ENCODE measurements at regions not wholly inside any gene's neighbourhood (a gene's known extent, or its start where the extent isn't known, plus 50 kb on each side); places are given as distances from the start of the nearest gene placed in this dataset.
"Not testable (repeated sequence)": the region's sequence is repeated elsewhere in the genome, so short reads cannot be mapped to it uniquely, and the experiment has no call there.

DNA sequence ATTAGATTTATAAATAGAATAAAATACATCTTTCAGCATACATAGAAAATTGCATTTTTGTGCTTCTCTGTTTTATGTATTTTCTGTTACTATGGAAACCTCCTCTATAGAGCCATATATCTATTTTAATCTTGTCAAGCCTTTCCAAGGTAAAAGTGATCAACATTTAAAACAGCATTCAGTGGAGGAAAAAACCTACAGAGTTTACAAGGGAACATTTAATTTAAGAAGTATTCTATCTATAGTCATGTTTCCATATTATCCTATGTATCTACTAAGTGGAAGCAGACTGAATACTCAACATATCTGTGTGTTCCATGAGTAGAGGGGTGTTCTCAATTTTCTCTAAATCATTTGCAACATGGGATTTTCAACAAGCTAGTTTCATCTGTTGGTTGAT lies 791.4 kb downstream of the CDH18 start:
- no peak for DNase-seq (ENCODE audit: low read depth in 2 of 2)

DNA sequence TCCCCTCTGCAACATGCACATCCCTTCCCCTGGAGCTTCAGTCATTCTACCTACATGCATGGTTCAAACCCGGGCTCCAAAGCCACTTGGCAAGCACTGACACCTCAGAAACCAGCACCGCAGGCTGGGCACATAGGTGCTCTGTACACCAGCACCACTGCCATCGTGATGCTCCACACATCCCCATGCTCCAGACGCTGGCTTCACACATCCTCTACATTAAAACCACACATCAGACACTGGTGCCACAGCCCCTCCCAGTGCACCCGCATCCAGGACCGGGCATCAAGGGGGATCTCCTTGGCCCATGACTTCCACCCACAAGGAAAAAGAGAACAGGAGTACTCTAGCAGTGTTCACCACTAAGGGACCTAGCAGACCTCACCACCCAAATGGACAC lies 787.7 kb downstream of the CDH18 start:
- no peak for DNase-seq (ENCODE audit: low read depth in 2 of 2)

DNA sequence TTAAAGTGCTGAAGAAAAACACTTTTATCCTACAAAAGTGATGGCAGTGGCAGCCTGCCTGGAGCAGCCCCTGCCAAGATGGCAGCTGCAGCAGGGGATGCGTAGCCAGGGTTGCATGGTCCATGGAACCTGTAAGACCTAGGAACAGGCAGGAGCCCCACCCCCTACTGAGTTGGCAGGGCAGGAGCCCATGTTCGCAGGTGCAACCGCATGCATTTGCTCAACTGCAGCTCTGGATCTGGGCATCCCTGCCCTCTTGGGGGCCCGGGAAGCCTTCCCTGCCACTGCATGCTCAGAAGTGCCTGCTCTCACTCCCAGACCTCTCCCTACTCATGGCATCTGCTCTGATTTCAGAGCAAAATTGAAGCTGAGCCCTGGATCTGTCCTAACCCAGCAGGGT lies 779.6 kb downstream of the CDH18 start:
- no peak for DNase-seq (ENCODE audit: low read depth in 2 of 2)

DNA sequence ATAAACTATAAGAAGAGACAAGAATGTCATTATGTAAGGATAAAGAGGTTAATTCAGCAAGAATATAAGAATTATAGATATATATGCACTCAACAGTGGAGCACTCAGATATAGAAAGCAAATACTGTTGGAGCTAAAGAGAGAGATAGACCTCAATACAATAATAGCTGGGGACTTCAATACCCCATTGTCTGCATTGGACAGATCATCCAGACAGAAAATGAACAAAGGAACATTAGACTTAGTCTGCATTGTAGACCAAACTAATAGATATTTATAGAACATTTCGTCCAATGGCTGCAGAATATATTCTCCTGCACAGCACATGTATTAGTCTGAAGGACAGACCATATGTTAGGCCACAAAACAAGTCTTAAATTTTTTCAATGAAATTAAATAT lies 777.1 kb downstream of the CDH18 start:
- DNase-seq (ENCODE audit: low read depth in 2 of 2): no peak

DNA sequence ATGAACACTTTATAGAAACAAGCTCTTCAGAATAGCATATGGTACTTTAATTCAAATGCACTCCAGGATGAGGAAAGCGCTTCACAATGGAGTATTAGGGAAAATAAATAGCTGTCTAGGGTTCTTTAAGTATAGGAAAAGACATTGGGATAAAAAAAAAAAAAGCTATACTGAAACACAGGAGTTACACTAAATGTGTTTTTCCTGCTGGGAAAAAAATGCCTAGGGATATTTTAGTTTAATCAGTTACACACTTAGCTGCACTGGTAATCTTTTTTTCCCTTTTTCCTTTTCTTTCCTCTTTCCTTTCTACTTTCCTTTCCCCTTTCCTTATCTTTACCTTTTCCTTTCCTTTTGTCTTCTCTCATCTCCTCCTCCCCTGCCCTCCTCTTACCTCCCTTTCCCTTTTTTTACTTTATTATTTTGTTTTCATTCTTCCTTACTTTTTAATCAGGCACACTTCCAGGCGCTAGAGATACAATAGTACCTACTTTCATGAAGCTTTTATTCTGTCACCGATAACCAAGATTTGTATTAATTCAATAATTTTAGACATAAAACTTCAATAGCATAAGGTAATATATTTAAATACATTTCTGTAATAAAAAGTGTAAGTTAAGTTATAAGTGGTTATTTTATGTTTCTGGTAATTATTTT lies 758.7 kb downstream of the CDH18 start:
- no peak for DNase-seq (ENCODE audit: low read depth in 2 of 2)

DNA sequence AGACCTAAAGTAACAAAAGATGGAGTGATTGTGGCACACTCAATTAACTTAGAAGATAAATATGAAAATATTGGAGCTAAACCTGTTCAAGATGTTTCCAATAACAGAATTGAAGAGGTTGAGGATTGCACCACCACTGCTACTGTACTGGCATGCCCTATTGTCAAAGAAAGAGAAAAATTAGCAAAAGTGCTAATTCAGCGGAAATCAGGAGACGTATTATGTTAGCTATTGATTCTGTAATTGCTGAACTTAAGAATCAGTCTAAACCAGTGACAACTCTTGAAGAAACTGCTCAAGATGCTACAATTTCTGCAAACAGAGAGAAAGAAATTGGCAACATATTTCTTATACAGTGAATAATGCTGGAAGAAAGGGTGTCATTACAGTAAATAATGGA lies 754.4 kb downstream of the CDH18 start:
- no peak for DNase-seq (ENCODE audit: low read depth in 2 of 2)

DNA sequence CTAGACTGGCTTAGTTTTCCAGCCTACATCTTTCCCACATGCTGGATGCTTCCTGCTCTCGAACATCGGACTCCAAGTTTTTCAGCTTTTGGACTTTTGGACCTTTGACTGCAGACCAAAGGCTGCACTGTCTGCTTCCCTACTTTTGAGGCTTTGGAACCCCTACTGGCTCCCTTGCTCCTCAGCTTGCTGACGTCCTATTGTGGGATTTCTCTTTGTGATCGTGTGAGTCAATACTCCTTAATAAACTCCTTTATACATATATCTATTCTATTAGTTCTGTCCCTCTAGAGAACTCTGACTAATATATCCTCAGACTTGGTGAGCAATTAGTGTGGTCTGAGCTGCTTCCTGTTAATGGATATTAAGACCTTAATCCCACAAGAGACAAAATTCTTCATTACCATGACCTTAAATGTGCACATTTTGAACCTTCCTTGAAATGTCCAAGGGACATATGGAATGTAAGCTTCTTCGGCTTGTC lies 752.9 kb downstream of the CDH18 start:
- DNase-seq (ENCODE audit: low read depth in 2 of 2): no peak

DNA sequence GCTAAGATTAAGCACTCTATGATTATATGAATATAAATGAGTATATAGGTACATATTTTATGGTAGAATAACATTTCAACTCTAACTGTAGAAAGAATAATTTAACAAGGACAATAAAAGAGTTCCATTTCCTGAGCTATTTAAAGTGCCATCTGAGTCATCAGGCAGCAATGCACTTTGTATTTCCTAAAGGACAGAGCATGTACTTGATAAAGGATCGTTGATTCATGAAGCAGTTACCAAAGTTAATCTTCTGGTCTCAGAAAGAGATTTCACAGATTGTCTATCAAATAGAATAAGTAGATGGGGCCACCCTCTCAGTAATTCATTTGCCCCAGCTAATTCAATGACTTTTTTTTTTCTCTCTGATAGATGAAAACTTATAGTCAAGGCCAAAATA lies 747.8 kb downstream of the CDH18 start:
- DNase-seq (ENCODE audit: low read depth in 2 of 2): no peak

DNA sequence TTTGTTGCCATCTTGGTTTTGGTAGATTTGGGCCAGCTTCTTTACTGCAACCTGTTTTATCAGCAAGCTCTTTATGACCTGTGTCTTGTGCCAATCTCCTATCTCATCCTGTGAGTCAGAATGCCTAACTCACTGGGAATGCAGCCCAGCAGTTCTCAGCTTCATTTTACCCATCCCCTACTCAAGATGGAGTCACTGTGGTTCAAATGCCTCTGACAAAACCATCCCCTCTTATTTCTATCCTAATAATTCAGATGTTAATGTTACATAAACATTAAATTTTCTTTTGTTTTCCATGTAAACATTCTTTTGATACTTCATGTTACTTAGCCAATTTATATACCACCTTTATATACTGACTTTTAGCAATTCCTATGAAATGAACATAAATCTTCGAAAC lies 746.3 kb downstream of the CDH18 start:
- DNase-seq (ENCODE audit: low read depth in 2 of 2): no peak

DNA sequence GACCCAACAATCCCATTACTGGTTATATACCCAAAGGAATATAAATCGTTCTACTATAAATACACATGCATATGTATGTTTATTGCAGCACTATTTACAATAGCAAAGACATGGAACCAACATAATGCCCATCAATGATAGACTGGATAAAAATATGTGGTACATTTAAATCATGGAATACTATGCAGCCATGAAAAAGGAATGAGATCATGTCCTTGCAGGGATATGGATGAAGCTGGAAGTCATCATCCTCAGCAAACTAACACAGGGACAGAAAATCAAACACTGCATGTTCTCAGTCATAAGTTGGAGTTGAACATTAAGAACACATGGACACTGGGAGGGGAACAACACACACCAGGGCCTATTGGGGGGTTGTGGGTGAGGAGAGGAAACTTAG lies 741.8 kb downstream of the CDH18 start:
- DNase-seq (ENCODE audit: low read depth in 2 of 2): not testable (repeated sequence)

DNA sequence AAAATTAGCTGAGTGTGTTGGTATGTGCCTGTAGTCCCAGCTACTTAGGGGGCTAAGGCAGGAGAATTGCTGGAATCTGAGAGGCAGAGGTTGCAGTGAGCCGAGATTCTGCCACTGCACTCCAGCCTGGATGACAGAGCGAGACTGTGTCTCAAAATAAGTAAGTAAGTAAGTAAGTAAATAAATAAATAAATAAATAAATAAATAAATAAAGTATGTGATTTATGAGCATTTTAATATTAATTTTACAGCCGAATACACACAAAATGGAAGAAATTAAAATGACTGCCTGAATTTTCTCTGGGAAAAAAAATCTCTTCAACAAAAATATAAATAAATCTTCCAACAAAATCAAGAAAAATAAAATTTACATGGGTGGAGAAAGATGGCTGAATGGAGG lies 740.7 kb downstream of the CDH18 start:
- no peak for DNase-seq (ENCODE audit: low read depth in 2 of 2)

DNA sequence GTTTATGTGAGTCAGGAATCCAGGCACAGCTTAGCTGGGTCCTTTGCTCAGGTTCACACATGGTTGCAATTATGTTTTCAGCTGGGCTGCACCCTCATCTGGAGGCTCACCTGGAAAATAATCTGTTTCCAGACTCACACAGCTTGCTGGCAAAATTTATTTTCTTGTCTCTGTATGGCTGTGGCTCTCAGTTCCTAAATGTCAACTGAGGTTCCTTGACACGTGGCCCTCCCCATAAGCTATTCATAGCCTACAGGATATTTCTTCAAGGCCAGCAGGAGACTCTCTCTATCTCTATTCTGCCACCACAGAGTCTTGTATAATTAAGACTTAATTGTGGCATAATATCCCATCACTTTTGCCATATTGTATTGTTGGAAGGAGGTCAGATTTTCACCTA lies 732.0 kb downstream of the CDH18 start:
- DNase-seq (ENCODE audit: low read depth in 2 of 2): no peak

DNA sequence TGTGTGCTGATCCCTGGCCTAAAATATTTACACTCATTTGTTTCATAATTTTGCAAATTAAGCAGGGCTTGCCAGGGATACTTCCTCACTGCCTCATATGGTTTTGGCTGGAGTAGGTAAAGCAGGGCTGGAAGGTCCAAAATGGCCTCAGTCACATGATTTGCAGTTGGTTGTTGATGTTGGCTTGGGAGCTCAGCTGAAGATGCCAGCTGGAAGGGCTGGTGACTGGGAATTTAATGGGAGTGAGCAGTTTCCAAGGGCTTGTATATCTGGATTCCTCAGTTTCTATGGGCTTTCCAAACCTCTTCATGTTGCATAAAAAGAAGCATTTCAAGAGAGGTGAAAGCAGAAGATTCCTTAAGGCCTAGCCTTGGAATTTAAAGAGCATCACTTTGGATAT lies 729.3 kb downstream of the CDH18 start:
- no peak for DNase-seq (ENCODE audit: low read depth in 2 of 2)

DNA sequence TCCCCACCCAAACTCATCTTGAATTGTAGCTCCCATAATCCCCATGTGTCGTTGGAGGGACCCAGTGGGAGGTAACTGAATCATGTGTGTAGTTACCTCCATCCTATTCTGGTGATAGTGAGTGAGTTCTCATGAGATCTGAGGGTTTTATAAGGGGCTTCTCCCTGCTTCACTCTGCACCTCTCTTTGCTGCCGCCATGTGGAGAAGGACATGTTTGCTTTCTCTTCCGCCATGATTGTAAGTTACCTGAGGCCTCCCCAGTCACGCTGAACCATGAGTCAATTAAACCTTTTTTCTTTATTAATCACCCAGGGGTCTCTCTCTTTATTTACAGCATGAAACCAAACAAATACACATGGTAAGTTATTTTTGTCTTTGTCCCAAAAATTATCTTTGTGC lies 726.1 kb downstream of the CDH18 start:
- no peak for DNase-seq (ENCODE audit: low read depth in 2 of 2)

DNA sequence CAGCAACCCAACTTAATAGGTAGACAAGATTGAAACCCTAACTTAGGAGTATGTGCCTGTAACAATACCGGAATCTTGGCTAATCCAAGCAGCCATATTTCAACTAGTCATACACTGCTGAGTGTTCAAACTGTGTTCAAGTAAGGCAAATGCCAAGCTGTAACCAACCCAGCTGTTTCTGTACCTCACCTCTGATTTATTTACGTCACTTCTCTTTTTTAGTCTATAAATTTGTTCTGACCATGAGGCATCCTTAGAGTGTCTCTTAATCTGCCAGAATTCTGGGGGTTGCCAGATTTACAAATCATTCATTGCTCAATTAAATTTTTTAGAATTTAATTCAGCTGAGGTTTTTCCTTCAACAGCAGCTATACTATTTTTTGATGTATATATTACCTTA lies 723.2 kb downstream of the CDH18 start:
- DNase-seq (ENCODE audit: low read depth in 2 of 2): no peak

DNA sequence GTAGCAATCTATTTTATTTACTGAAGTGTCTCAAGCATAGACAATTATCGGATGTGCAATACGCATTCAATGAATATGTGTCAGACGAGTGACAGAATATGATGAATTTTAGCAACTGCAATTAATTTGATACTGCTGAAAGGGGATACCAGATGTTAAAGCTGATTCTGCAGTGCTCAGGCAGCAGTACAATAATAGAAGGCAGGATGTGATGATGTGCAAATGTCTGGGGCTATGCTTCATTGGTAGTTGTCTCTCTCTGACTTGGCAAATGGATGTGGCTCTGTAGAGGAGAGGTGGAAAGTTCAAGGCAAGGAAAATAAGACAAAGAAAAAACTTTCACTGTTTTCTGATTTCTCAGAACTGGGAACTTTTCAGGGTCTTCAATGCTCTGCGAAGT lies 721.2 kb downstream of the CDH18 start:
- DNase-seq (ENCODE audit: low read depth in 2 of 2): no peak

DNA sequence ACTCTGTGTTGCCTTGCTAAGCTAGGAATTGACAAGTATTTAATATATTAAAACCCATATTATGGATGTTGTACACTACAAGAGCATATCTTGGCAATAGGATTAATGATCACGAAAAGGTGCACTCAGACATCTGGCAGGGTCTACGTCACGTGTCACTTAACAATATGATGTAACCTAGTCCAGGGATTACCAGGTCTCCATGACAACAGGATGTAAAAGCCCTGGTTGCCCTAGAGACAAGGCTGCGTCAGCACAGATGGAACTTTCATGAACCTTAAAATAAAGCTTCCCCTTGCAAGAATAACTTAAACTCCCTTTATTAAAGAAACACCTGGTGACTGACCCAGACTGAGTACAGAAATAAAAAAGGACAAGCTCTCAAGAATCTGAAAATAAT lies 717.8 kb downstream of the CDH18 start:
- DNase-seq (ENCODE audit: low read depth in 2 of 2): no peak

DNA sequence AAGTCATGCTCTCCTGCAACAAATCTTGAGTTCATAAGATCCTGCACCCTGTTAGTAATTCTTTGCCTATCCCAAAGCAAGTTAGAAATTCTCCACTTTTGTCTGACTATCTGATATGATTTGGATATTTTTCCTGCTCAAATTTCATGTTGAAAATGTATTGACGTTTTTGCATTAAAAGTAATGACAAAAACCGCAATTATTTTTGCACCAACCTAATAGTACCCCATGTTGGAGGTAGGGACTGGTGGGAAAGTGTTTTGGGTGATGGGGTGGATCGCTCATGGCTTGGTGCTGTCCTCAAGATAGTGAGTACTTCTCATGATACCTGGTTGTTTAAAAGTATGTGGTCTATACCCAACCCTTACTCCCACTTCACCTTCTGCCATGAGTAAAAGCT lies 713.4 kb downstream of the CDH18 start:
- DNase-seq (ENCODE audit: low read depth in 2 of 2): no peak

DNA sequence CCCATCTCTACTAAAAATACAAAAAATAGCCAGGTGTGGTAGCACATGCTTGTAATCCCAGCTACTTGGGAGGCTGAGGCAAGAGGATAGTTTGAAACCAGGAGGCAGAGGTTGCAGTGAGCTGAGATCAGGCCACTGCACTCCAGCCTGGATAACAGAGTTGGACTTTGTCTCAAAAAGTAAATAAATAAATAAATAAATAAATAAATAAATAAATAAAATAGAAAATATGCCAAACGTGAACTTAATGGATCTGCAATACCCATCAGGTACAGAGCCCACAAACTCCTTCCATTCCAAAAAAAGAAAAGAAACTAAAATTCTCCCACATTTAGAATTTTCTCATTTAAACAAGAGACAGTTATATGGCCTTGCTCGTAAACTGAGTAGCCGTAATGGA lies 702.7 kb downstream of the CDH18 start:
- DNase-seq (ENCODE audit: low read depth in 2 of 2): no peak

DNA sequence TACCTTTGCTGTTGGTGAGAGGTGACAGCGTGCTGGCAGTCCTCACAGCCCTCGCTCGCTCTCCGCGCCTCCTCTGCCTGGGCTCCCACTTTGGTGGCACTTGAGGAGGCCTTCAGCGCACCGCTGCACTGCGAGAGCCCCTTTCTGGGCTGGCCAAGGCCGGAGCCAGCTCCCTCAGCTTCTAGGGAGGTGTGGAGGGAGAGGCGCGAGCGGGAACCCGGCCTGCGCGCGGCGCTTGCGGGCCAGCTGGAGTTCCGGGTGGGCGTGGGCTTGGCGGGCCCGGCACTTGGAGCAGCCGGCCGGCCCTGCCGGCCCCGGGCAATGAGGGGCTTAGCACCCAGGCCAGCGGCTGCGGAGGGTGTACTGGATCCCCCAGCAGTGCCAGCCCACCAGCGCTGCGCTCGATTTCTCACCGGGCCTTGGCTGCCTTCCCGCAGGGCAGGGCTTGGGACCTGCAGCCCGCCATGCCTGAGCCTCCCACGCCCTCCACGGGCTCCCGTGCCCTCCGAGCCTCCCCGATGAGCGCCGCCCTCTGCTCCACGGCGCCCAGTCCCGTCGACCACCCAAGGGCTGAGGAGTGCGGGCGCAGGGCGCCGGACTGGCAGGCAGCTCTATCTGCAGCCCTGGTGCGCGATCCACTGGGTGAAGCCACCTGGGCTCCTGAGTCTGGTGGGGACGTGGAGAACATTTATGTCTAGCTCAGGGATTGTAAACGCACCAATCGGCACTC lies 700.3 kb downstream of the CDH18 start:
- not testable (repeated sequence) for DNase-seq (ENCODE audit: low read depth in 2 of 2)

DNA sequence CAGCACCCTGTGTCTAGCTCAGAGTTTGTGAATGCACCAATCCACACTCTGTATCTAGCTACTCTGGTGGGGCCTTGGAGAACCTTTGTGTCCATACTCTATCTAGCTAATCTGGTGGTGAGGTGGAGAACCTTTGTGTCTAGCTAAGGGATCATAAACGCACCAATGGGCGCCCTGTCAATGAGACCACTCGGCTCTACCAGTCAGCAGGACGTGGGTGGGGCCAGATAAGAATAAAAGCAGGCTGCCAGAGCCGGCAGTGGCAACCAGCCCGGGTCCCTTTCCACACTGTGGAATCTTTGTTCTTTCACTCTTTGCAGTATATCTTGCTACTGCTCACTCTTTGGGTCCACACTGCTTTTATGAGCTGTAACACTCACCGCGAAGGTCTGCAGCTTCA lies 699.7 kb downstream of the CDH18 start:
- DNase-seq (ENCODE audit: low read depth in 2 of 2): not testable (repeated sequence)

DNA sequence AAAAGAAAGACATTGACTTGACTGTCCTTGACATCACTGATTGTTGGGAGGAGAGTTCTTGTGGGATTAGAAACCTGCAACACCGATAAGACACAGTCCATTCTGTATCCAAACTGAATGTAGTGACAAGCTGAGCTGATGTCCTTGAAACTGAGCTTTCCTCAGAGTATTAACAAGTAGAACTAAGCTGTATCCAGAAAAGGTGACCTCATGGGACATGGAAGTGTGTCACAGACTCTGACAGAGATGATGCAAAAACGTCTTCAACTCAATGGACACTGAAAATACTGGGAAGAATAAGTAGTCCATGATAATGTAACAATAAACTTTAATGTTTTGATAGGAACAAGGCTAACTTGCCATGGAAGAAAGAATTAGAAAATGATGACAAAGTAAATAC lies 690.1 kb downstream of the CDH18 start:
- no peak for DNase-seq (ENCODE audit: low read depth in 2 of 2)

DNA sequence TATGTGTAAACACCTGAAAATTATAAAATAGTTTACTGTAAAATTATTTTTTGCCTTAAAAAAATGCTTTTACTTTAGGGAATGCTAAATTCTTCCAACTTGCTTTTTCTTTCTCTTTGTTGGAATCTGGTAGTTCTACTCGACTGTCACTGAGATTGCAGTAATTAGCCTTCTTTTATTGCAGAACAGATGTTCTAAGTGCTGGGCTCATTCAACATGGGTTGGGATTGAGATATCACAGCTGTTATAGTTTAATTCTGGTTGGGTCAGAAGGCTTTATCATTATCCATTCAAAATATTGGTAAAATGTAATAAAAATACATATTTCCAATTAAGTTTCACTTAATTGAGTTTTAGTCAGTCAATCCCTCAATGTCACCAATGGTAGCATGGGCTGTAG lies 686.7 kb downstream of the CDH18 start:
- no peak for DNase-seq (ENCODE audit: low read depth in 2 of 2)

DNA sequence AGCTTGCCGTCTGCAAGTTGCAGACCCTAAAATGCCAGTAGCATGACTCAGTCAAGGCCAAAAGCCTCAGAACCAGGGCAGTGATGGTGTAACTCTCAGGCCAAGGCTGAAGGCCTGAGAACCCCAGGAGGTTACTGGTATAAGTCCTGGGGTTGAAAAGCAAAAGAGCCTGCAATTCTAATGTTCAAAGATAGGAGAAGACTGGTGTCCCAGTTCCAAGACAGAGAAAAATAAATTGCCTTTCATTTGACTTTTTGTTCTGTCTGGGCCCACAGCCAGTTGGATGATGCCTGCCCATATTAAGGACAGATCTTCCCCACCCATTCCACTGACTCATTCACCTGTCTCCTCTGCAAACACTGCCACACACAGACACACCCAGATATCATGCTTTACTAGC lies 673.2 kb downstream of the CDH18 start:
- DNase-seq (ENCODE audit: low read depth in 2 of 2): no peak

Measured in stimulated activated CD4-positive, alpha-beta T cell treated with anti-CD3 and anti-CD28 coated beads, Interleukin-12 subunit alpha, Interleukin-12 subunit beta, amount 100 ng/mL, for 24 hours (primary cell).